ENCODE measurements at regions not wholly inside any gene's neighbourhood (a gene's known extent, or its start where the extent isn't known, plus 50 kb on each side); places are given as distances from the start of the nearest gene placed in this dataset.
"Not testable (repeated sequence)": the region's sequence is repeated elsewhere in the genome, so short reads cannot be mapped to it uniquely, and the experiment has no call there.

DNA sequence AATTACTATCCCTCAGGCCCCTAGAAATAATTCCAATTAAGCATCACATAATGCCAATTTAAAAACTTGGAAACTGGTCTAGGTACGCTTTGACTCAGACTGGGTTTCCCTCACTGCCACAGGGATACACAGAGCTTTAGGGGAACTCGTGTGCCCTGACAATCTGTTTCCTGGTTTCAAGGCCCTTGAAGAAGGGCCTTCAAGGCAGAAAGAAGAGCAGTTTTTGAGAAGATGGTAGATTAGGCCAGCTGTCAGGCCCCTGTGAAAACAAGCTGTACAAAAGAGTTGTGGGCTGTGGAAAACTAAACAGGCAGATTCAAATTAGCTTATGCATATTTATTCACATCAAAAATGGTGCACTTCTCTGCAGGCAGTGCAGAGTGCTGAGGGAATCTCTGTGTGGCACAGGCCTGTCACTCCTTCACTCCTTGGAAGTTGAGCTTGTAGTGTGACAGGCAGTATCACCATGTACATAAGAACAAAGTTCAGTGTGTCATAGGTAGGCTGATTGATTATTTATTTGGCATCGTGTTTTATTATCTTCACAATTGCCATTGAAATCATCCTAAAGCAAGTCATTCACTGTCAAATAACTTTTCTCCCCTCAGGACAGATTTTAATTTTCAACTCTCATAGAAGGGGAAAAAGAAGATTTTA, 614.4 kb upstream of the GYPC start:
- TF ChIP-seq, protein P1, sequence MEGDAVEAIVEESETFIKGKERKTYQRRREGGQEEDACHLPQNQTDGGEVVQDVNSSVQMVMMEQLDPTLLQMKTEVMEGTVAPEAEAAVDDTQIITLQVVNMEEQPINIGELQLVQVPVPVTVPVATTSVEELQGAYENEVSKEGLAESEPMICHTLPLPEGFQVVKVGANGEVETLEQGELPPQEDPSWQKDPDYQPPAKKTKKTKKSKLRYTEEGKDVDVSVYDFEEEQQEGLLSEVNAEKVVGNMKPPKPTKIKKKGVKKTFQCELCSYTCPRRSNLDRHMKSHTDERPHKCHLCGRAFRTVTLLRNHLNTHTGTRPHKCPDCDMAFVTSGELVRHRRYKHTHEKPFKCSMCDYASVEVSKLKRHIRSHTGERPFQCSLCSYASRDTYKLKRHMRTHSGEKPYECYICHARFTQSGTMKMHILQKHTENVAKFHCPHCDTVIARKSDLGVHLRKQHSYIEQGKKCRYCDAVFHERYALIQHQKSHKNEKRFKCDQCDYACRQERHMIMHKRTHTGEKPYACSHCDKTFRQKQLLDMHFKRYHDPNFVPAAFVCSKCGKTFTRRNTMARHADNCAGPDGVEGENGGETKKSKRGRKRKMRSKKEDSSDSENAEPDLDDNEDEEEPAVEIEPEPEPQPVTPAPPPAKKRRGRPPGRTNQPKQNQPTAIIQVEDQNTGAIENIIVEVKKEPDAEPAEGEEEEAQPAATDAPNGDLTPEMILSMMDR (IDR thresholded peaks at IDR 0.05; ENCODE audit: insufficient read depth, low read length) = no peak
- DNase-seq (ENCODE audit: low read depth) = no peak
- H3K4me3 ChIP-seq (ENCODE audit: low read depth, low read length) = no peak overlapping the region

DNA sequence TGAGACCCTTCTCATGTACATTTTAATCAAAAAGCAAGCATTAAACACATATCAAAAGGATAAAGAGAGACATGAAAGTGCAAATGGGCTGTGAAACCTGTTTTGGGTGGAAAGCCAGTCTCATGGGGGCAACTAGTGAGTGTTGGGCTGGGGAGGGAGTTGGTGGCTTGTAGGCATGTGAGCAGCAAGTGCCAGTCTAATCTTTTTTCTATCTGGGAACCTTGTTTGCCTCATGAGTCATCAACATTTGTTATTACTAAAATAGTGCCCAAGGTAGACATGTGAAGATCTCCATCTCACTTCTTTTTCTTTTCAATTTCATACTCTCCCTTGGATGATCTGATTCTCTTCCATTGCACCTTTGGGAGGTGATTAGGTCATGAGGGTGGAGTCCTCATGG, 613.9 kb upstream of the GYPC start:
- no peak overlapping the region for H3K4me3 ChIP-seq (ENCODE audit: low read depth, low read length)
- TF ChIP-seq, protein P1 (IDR thresholded peaks at IDR 0.05; ENCODE audit: insufficient read depth, low read length) = no peak
- no peak for DNase-seq (ENCODE audit: low read depth)

DNA sequence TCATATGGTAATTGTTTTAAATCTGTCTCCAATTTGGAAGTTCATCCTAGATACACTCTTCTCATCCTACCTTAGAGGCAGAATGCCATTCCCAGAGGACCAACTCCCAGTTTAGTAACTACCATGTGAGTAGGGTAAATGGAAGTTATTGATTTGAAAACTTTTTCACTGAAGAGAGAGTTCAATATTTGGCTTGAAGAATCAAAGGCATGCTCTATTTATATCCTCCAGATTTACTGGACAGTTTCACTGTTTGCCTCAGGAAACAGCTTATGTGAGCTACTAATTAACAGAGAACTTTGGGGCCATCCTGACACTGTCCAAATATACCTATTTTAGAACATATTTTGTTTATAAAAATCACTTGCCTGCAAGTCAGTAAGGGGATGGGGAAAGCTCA, 607.2 kb upstream of the GYPC start:
- no peak for DNase-seq (ENCODE audit: low read depth)
- TF ChIP-seq, protein P1 (IDR thresholded peaks at IDR 0.05; ENCODE audit: insufficient read depth, low read length) = no peak

GRCh38 chr2:126049461-126049860, 606.5 kb upstream of the GYPC start:
- H3K4me3 ChIP-seq (ENCODE audit: low read depth, low read length) = no peak overlapping the region
- TF ChIP-seq, protein P1 (IDR thresholded peaks at IDR 0.05; ENCODE audit: insufficient read depth, low read length) = no peak
- DNase-seq (ENCODE audit: low read depth) = no peak

More for the DNA sequence above, 607.2 kb upstream of the GYPC start:
- H3K4me3 ChIP-seq (ENCODE audit: low read depth, low read length) = no peak overlapping the region

GRCh38 chr2:126050991-126051736, 604.8 kb upstream of the GYPC start:
- H3K4me3 ChIP-seq (ENCODE audit: low read depth, low read length) = no peak overlapping the region
- DNase-seq (ENCODE audit: low read depth) = no peak
- TF ChIP-seq, protein P1 (IDR thresholded peaks at IDR 0.05; ENCODE audit: insufficient read depth, low read length) = no peak

- DNase-seq (ENCODE audit: low read depth); H3K4me3 ChIP-seq (ENCODE audit: low read depth, low read length): not testable (repeated sequence)
These were observed 604.2 kb upstream of the GYPC start for GRCh38 chr2:126051737-126052240.

DNA sequence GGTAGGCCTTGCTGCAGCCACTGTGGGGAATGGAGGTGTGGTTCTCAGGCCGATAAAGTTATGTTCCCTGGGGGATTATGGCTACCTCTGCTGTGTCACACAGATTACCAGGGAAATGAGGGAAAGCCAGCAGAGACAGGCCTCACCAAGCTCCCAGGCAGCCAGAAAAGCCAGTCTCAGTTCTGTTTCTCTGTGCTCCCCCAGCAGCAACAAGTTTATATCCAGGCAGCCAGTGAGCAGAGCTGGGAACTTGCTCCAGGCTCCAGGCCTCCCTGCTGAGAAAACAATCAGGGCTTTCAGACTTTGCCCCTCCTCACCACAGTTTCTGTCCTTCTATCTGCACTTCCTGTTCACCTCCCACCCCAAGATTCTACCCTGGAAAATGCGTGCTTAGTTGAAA, 596.6 kb upstream of the GYPC start:
- no peak for DNase-seq (ENCODE audit: low read depth)
- TF ChIP-seq, protein P1 (IDR thresholded peaks at IDR 0.05; ENCODE audit: insufficient read depth, low read length) = no peak
- no peak overlapping the region for H3K4me3 ChIP-seq (ENCODE audit: low read depth, low read length)

Data from fibroblast of the aortic adventitia (primary cell).